GM18505 (cell line): ENCODE measurements at regions not wholly inside any gene's neighbourhood (a gene's known extent, or its start where the extent isn't known, plus 50 kb on each side); places are given as distances from the start of the nearest gene placed in this dataset.

ENCODE experiments used
- ATAC-seq: cut with Tn5 transposase; IDR thresholded peaks from one replicate; pipeline ENCODE4 v1.9.1; 2021; ENCODE audit not compliant: unreplicated experiment
- POLR2A ChIP-seq: IDR thresholded peaks from 4 replicates; pipeline ENCODE4 v1.6.1; 2011; ENCODE audit warnings: borderline replicate concordance; ENCODE audit not compliant: insufficient read depth, insufficient read length; ENCODE audit errors: extremely low read depth

GRCh38 chr18:44195394-44196140 is 485.1 kb upstream of the SETBP1 start:
- no peak for TF ChIP-seq POLR2A
- no peak for ATAC-seq

- no peak for TF ChIP-seq POLR2A
- no peak for ATAC-seq
Observed at GRCh38 chr18:44197832-44198611, 482.7 kb upstream of the SETBP1 start.

GRCh38 chr18:44198612-44199284 is 481.9 kb upstream of the SETBP1 start:
- no peak for TF ChIP-seq POLR2A

GRCh38 chr18:44213293-44213692 is 467.4 kb upstream of the SETBP1 start:
- TF ChIP-seq POLR2A, result no peak
- ATAC-seq, result no peak

More at GRCh38 chr18:44198612-44199284, 481.9 kb upstream of the SETBP1 start:
- ATAC-seq, result no peak

- TF ChIP-seq POLR2A, result no peak
- ATAC-seq, result no peak
Observed at GRCh38 chr18:44214396-44214795, 466.3 kb upstream of the SETBP1 start.

GRCh38 chr18:44216169-44216568 is 464.5 kb upstream of the SETBP1 start:
- no peak for TF ChIP-seq POLR2A
- ATAC-seq, result no peak

- ATAC-seq, result no peak
- TF ChIP-seq POLR2A, result no peak
Observed at GRCh38 chr18:44227501-44227900, 453.2 kb upstream of the SETBP1 start.

GRCh38 chr18:44229693-44230108 is 451.0 kb upstream of the SETBP1 start:
- ATAC-seq, result no peak
- TF ChIP-seq POLR2A, result no peak

- no peak for TF ChIP-seq POLR2A
- ATAC-seq, result no peak
Observed at GRCh38 chr18:44231936-44232335, 448.8 kb upstream of the SETBP1 start.

- no peak for TF ChIP-seq POLR2A
- ATAC-seq, result no peak
Observed at GRCh38 chr18:44232500-44232899, 448.2 kb upstream of the SETBP1 start.

GRCh38 chr18:44238454-44238853 is 442.2 kb upstream of the SETBP1 start:
- no peak for TF ChIP-seq POLR2A

GRCh38 chr18:44238911-44239310 is 441.8 kb upstream of the SETBP1 start:
- TF ChIP-seq POLR2A, result no peak
- ATAC-seq, result no peak

More at GRCh38 chr18:44238454-44238853, 442.2 kb upstream of the SETBP1 start:
- ATAC-seq, result no peak

GRCh38 chr18:44241020-44241419 is 439.7 kb upstream of the SETBP1 start:
- TF ChIP-seq POLR2A, result no peak
- ATAC-seq, result no peak

- no peak for TF ChIP-seq POLR2A
- ATAC-seq, result no peak
Observed at GRCh38 chr18:44245019-44245418, 435.7 kb upstream of the SETBP1 start.

- no peak for ATAC-seq
- no peak for TF ChIP-seq POLR2A
Observed at GRCh38 chr18:44246001-44246400, 434.7 kb upstream of the SETBP1 start.
